ENCODE measurements at regions not wholly inside any gene's neighbourhood (a gene's known extent, or its start where the extent isn't known, plus 50 kb on each side); places are given as distances from the start of the nearest gene placed in this dataset.

DNA sequence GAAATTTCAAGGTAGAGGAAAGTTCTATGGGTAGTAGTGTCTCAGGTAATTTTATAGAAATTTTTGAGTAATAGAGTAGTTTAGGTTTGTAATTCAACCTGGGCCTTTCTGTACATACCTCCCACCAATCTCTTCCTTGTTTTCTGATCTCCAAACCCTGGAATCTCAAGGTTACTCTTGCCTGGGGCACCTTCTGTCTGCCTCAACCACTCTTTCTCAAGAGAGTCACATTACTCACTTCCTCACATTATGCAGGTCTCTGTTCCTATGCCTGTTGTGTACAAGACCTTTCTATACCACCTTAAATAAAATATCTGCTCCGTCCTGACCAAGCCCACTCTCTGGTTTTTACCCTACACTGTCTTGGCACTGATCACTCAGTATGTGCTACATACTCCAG is 412.6 kb upstream of the CTNND2 start:
- Histone ChIP-seq H3K27me3 (ENCODE audit: control insufficient read depth in 1 of 2, insufficient read depth in 1 of 2, low read length in 2 of 2) (no peaks in the 10 kb centered on the region), H2AFZ (ENCODE audit: low read depth, low read length) (no peak overlapping the region), H2AK5ac (ENCODE audit: low read length, severe bottlenecking) (no peak overlapping the region), H3K4me3 (ENCODE audit: insufficient read depth in 1 of 2, low read depth in 1 of 2, low read length in 2 of 2) (no peak overlapping the region), H3K4ac (ENCODE audit: low read depth in 1 of 2, low read length in 2 of 2) (no peak overlapping the region), H3K9me3 (ENCODE audit: control insufficient read depth, low read length) (no peaks in the 10 kb centered on the region), H3K79me1 (replicated peaks; ENCODE audit: low read length, poor library complexity, severe bottlenecking) (no peaks in the 10 kb centered on the region), H4K8ac (ENCODE audit: low read length) (no peak overlapping the region), H3K18ac (ENCODE audit: low read depth in 1 of 2, low read length in 2 of 2) (no peak overlapping the region), H3K14ac (ENCODE audit: low read length in 2 of 2) (no peak overlapping the region), H3K4me1 (ENCODE audit: control insufficient read depth, insufficient read depth, low read depth, low read length) (no peaks in the 10 kb centered on the region), H2BK12ac (ENCODE audit: low read length in 2 of 2) (no peak overlapping the region), H3K4me2 (ENCODE audit: low read length, poor library complexity, severe bottlenecking) (no peak overlapping the region), H3K23ac (ENCODE audit: low read length in 2 of 2) (no peak overlapping the region), H2BK5ac (ENCODE audit: low read depth, low read length, poor library complexity, severe bottlenecking) (no peak overlapping the region), H3K9ac (ENCODE audit: low read length) (no peak overlapping the region), H3K27ac (ENCODE audit: low read length, poor library complexity, severe bottlenecking) (no peak overlapping the region), H2BK120ac (ENCODE audit: low read depth, low read length) (no peak overlapping the region), H4K91ac (ENCODE audit: low read length) (no peak overlapping the region), H3K36me3 (ENCODE audit: control insufficient read depth in 1 of 2, insufficient read depth in 2 of 2, low read depth in 1 of 2, low read length in 2 of 2) (no peaks in the 10 kb centered on the region), H2BK15ac (ENCODE audit: low read depth, poor library complexity, severe bottlenecking) (no peak overlapping the region)
- DNase-seq, result no peak
- 36% methylated on average over 1 of the region's 1 CpG for WGBS

DNA sequence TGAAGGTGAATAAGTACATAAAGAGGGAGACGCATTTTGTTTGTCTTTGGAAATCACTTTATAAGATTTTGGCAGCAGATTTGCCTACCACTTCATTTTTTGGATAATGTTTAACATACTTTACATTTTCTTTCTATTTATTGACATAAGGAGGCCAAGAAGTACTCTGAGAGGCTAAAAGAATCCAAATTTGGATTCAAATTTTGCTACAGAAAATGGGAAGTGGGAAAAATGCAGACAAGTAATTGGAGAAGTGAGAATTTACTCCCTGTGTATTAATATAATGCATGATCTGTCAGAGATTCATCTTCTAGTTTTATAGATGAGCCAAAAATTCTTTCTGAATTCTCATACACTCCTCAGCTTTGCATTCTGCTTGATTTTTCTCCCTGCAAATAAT is 411.2 kb upstream of the CTNND2 start:
- no peaks in the 10 kb centered on the region for H3K4me1 ChIP-seq (ENCODE audit: control insufficient read depth, insufficient read depth, low read depth, low read length)
- no peak overlapping the region for H3K14ac ChIP-seq (ENCODE audit: low read length in 2 of 2)
- no peak overlapping the region for H2BK15ac ChIP-seq (ENCODE audit: low read depth, poor library complexity, severe bottlenecking)
- DNase-seq, result no peak
- no peak overlapping the region for H3K4ac ChIP-seq (ENCODE audit: low read depth in 1 of 2, low read length in 2 of 2)
- H2BK5ac ChIP-seq (ENCODE audit: low read depth, low read length, poor library complexity, severe bottlenecking), result no peak overlapping the region
- H2AFZ ChIP-seq (ENCODE audit: low read depth, low read length), result no peak overlapping the region
- H2AK5ac ChIP-seq (ENCODE audit: low read length, severe bottlenecking), result no peak overlapping the region
- no peak overlapping the region for H2BK120ac ChIP-seq (ENCODE audit: low read depth, low read length)
- no peak overlapping the region for H3K27ac ChIP-seq (ENCODE audit: low read length, poor library complexity, severe bottlenecking)
- H3K4me2 ChIP-seq (ENCODE audit: low read length, poor library complexity, severe bottlenecking), result no peak overlapping the region
- no peaks in the 10 kb centered on the region for H3K79me1 ChIP-seq (replicated peaks; ENCODE audit: low read length, poor library complexity, severe bottlenecking)
- no peaks in the 10 kb centered on the region for H3K36me3 ChIP-seq (ENCODE audit: control insufficient read depth in 1 of 2, insufficient read depth in 2 of 2, low read depth in 1 of 2, low read length in 2 of 2)
- H3K27me3 ChIP-seq (ENCODE audit: control insufficient read depth in 1 of 2, insufficient read depth in 1 of 2, low read length in 2 of 2), result no peaks in the 10 kb centered on the region
- H3K9ac ChIP-seq (ENCODE audit: low read length), result no peak overlapping the region
- no peak overlapping the region for H4K91ac ChIP-seq (ENCODE audit: low read length)
- H3K9me3 ChIP-seq (ENCODE audit: control insufficient read depth, low read length), result no peaks in the 10 kb centered on the region
- no peak overlapping the region for H3K4me3 ChIP-seq (ENCODE audit: insufficient read depth in 1 of 2, low read depth in 1 of 2, low read length in 2 of 2)
- H3K18ac ChIP-seq (ENCODE audit: low read depth in 1 of 2, low read length in 2 of 2), result no peak overlapping the region
- H2BK12ac ChIP-seq (ENCODE audit: low read length in 2 of 2), result no peak overlapping the region
- H3K23ac ChIP-seq (ENCODE audit: low read length in 2 of 2), result no peak overlapping the region
- WGBS, result no CpG with 5 or more reads among the region's 1 CpG
- no peak overlapping the region for H4K8ac ChIP-seq (ENCODE audit: low read length)

DNA sequence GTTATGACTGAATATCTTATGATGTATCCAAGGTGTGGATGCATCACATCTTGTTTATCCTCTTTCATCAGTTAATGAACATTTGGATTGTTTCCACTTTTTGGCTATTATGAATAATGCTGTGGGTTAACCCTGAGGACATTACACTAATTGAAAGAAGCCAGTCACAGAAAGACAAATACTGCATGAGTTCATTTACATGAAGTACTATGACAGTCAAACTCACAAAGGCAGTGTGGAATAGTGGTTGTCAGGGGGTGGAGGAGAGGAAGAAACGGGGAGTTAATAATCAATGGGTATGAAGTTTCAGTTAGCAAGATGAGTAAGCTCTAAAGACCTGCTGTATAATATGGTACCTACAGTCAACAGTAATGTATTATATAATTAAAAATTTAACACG is 409.4 kb upstream of the CTNND2 start:
- H2AK5ac ChIP-seq (ENCODE audit: low read length, severe bottlenecking), result no peak overlapping the region
- H3K27ac ChIP-seq (ENCODE audit: low read length, poor library complexity, severe bottlenecking), result no peak overlapping the region
- H3K79me1 ChIP-seq (replicated peaks; ENCODE audit: low read length, poor library complexity, severe bottlenecking), result no peaks in the 10 kb centered on the region
- H2BK120ac ChIP-seq (ENCODE audit: low read depth, low read length), result no peak overlapping the region
- H3K9ac ChIP-seq (ENCODE audit: low read length), result no peak overlapping the region
- H3K18ac ChIP-seq (ENCODE audit: low read depth in 1 of 2, low read length in 2 of 2), result no peak overlapping the region
- H3K36me3 ChIP-seq (ENCODE audit: control insufficient read depth in 1 of 2, insufficient read depth in 2 of 2, low read depth in 1 of 2, low read length in 2 of 2), result no peaks in the 10 kb centered on the region
- no peak overlapping the region for H3K23ac ChIP-seq (ENCODE audit: low read length in 2 of 2)
- no peak overlapping the region for H3K14ac ChIP-seq (ENCODE audit: low read length in 2 of 2)
- no peak overlapping the region for H2BK12ac ChIP-seq (ENCODE audit: low read length in 2 of 2)
- no peak overlapping the region for H3K4me3 ChIP-seq (ENCODE audit: insufficient read depth in 1 of 2, low read depth in 1 of 2, low read length in 2 of 2)
- no CpG with 5 or more reads among the region's 2 CpGs for WGBS
- H3K27me3 ChIP-seq (ENCODE audit: control insufficient read depth in 1 of 2, insufficient read depth in 1 of 2, low read length in 2 of 2), result no peaks in the 10 kb centered on the region
- no peak overlapping the region for H3K4me2 ChIP-seq (ENCODE audit: low read length, poor library complexity, severe bottlenecking)
- no peak overlapping the region for H2BK15ac ChIP-seq (ENCODE audit: low read depth, poor library complexity, severe bottlenecking)
- H2BK5ac ChIP-seq (ENCODE audit: low read depth, low read length, poor library complexity, severe bottlenecking), result no peak overlapping the region
- no peak for DNase-seq
- no peak overlapping the region for H4K91ac ChIP-seq (ENCODE audit: low read length)
- H3K4ac ChIP-seq (ENCODE audit: low read depth in 1 of 2, low read length in 2 of 2), result no peak overlapping the region
- no peak overlapping the region for H2AFZ ChIP-seq (ENCODE audit: low read depth, low read length)
- H3K9me3 ChIP-seq (ENCODE audit: control insufficient read depth, low read length), result peaks cover 5% of the 10 kb centered on the region
- no peaks in the 10 kb centered on the region for H3K4me1 ChIP-seq (ENCODE audit: control insufficient read depth, insufficient read depth, low read depth, low read length)
- H4K8ac ChIP-seq (ENCODE audit: low read length), result no peak overlapping the region

DNA sequence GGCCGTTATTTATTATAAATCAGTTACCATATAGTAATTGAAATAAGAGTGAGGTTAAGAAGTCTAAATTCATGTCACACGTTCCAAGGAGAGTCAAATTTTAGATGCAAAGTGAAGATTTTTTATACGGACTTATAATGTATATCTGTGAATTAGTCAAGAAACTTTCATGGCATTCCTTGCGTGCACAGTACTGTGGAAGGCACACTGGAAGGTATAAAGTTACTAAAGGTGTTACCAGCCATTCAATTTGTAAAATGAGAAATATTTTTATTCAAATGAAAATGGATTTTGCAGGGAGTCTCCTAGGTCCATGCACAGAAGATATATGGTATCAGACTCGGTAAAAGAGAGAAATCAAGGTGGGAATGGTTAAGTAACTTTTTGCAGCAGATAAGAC is 408.1 kb upstream of the CTNND2 start:
- Histone ChIP-seq H4K91ac (ENCODE audit: low read length) (no peak overlapping the region), H2AK5ac (ENCODE audit: low read length, severe bottlenecking) (no peak overlapping the region), H3K14ac (ENCODE audit: low read length in 2 of 2) (no peak overlapping the region), H4K8ac (ENCODE audit: low read length) (no peak overlapping the region), H2BK120ac (ENCODE audit: low read depth, low read length) (no peak overlapping the region), H2BK12ac (ENCODE audit: low read length in 2 of 2) (no peak overlapping the region), H3K36me3 (ENCODE audit: control insufficient read depth in 1 of 2, insufficient read depth in 2 of 2, low read depth in 1 of 2, low read length in 2 of 2) (no peaks in the 10 kb centered on the region), H3K4me3 (ENCODE audit: insufficient read depth in 1 of 2, low read depth in 1 of 2, low read length in 2 of 2) (no peak overlapping the region), H3K4ac (ENCODE audit: low read depth in 1 of 2, low read length in 2 of 2) (no peak overlapping the region), H3K23ac (ENCODE audit: low read length in 2 of 2) (no peak overlapping the region), H3K9me3 (ENCODE audit: control insufficient read depth, low read length) (peaks cover 6% of the 10 kb centered on the region), H3K79me1 (replicated peaks; ENCODE audit: low read length, poor library complexity, severe bottlenecking) (no peaks in the 10 kb centered on the region), H3K27me3 (ENCODE audit: control insufficient read depth in 1 of 2, insufficient read depth in 1 of 2, low read length in 2 of 2) (no peaks in the 10 kb centered on the region), H3K9ac (ENCODE audit: low read length) (no peak overlapping the region), H3K4me1 (ENCODE audit: control insufficient read depth, insufficient read depth, low read depth, low read length) (no peaks in the 10 kb centered on the region), H3K27ac (ENCODE audit: low read length, poor library complexity, severe bottlenecking) (no peak overlapping the region), H2AFZ (ENCODE audit: low read depth, low read length) (no peak overlapping the region), H3K18ac (ENCODE audit: low read depth in 1 of 2, low read length in 2 of 2) (no peak overlapping the region), H2BK15ac (ENCODE audit: low read depth, poor library complexity, severe bottlenecking) (no peak overlapping the region), H3K4me2 (ENCODE audit: low read length, poor library complexity, severe bottlenecking) (no peak overlapping the region), H2BK5ac (ENCODE audit: low read depth, low read length, poor library complexity, severe bottlenecking) (no peak overlapping the region)
- 72% methylated on average over 4 of the region's 5 CpGs for WGBS
- no peak for DNase-seq

Measured in mesenchymal stem cell (in vitro differentiated cells and primary cell).